Sigmoid colon (tissue), 4 donors: ENCODE measurements at regions not wholly inside any gene's neighbourhood (a gene's known extent, or its start where the extent isn't known, plus 50 kb on each side); places are given as distances from the start of the nearest gene placed in this dataset.

Experiments used
- EP300 ChIP-seq, 4 donors: sonication (generic); formaldehyde crosslinking; IDR thresholded peaks; one replicate each; pipeline ENCODE4 v1.6.1; 2017; ENCODE audit warnings: antibody characterized with exemption in 4 of 4
- TF ChIP-seq, protein P1 (sequence below), 4 experiments: fragments of 450-650 bp in 3 of 4; fragments of 200-600 bp in 1 of 4; IDR thresholded peaks; one replicate each; pipeline ENCODE4 v1.5.1; 2016 to 2019; ENCODE audit warnings: antibody characterized with exemption in 4 of 4, mild to moderate bottlenecking in 3 of 4, moderate library complexity in 2 of 4

DNA sequence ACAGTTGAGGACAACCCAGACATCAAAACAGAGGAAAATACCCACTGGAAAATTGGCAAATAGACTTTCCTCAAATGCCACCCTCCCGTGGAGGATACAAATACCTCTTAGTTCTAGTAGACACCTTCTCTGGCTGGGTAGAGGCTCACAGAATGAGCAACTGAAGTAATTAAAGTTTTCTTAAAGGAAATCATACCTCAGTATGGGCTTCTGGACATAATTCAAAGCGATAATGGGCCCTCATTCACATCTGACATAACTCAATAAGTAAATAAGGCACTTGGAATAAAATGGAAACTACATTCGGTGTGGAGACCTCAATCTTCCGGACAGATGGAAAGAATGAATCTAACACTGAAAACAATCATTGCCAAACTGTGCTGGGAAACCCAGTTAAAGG, 115.2 kb upstream of the PLCL2 start:
- TF ChIP-seq, protein P1, sequence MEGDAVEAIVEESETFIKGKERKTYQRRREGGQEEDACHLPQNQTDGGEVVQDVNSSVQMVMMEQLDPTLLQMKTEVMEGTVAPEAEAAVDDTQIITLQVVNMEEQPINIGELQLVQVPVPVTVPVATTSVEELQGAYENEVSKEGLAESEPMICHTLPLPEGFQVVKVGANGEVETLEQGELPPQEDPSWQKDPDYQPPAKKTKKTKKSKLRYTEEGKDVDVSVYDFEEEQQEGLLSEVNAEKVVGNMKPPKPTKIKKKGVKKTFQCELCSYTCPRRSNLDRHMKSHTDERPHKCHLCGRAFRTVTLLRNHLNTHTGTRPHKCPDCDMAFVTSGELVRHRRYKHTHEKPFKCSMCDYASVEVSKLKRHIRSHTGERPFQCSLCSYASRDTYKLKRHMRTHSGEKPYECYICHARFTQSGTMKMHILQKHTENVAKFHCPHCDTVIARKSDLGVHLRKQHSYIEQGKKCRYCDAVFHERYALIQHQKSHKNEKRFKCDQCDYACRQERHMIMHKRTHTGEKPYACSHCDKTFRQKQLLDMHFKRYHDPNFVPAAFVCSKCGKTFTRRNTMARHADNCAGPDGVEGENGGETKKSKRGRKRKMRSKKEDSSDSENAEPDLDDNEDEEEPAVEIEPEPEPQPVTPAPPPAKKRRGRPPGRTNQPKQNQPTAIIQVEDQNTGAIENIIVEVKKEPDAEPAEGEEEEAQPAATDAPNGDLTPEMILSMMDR (IDR thresholded peaks at IDR 0.05) = no peak
- no peak for TF ChIP-seq EP300 (IDR thresholded peaks at IDR 0.05)
